ENCODE measurements at regions not wholly inside any gene's neighbourhood (a gene's known extent, or its start where the extent isn't known, plus 50 kb on each side); places are given as distances from the start of the nearest gene placed in this dataset.

- H4K20me1 ChIP-seq (ENCODE audit: insufficient read depth, low read length), result no peaks in the 10 kb centered on the region
- H2AFZ ChIP-seq (ENCODE audit: low read length), result no peak overlapping the region
- H3K9me3 ChIP-seq (ENCODE audit: low read length), result no peaks in the 10 kb centered on the region
- H3K79me2 ChIP-seq (ENCODE audit: insufficient read depth, low read length), result no peaks in the 10 kb centered on the region
- H3K9ac ChIP-seq (ENCODE audit: low read length), result no peak overlapping the region
- no peak overlapping the region for H3K4me3 ChIP-seq (ENCODE audit: low read depth, low read length, poor library complexity, severe bottlenecking)
- no peaks in the 10 kb centered on the region for H3K36me3 ChIP-seq (ENCODE audit: insufficient read depth, low read length)
- no peaks in the 10 kb centered on the region for H3K9me2 ChIP-seq (ENCODE audit: low read depth, low read length)
- no peaks in the 10 kb centered on the region for H3K4me1 ChIP-seq (ENCODE audit: insufficient read depth, low read length, severe bottlenecking)
- H3F3A ChIP-seq (ENCODE audit: insufficient read depth, low read length), result no peaks in the 10 kb centered on the region
- no peaks in the 10 kb centered on the region for H3K27me3 ChIP-seq (ENCODE audit: insufficient read depth, low read length)
- H3K27ac ChIP-seq (ENCODE audit: low read depth, low read length, poor library complexity, severe bottlenecking), result no peak overlapping the region
- no peak for TF ChIP-seq CTCF (IDR thresholded peaks at IDR 0.05; ENCODE audit: low read length)
- no peak for TF ChIP-seq EZH2 (IDR thresholded peaks at IDR 0.05; ENCODE audit: borderline replicate concordance, low read length)
- no peak overlapping the region for H3K4me2 ChIP-seq (ENCODE audit: low read length)
These were observed 1632.9 kb upstream of the PABPC4L start for GRCh38 chr4:135834471-135834870.

- no peak overlapping the region for H3K4me3 ChIP-seq (ENCODE audit: low read depth, low read length, poor library complexity, severe bottlenecking)
- H3F3A ChIP-seq (ENCODE audit: insufficient read depth, low read length), result no peaks in the 10 kb centered on the region
- H3K27ac ChIP-seq (ENCODE audit: low read depth, low read length, poor library complexity, severe bottlenecking), result no peak overlapping the region
- no peaks in the 10 kb centered on the region for H4K20me1 ChIP-seq (ENCODE audit: insufficient read depth, low read length)
- H3K9me2 ChIP-seq (ENCODE audit: low read depth, low read length), result no peaks in the 10 kb centered on the region
- H3K79me2 ChIP-seq (ENCODE audit: insufficient read depth, low read length), result no peaks in the 10 kb centered on the region
- no peak overlapping the region for H3K9ac ChIP-seq (ENCODE audit: low read length)
- H3K36me3 ChIP-seq (ENCODE audit: insufficient read depth, low read length), result no peaks in the 10 kb centered on the region
- TF ChIP-seq CTCF (IDR thresholded peaks at IDR 0.05; ENCODE audit: low read length), result no peak
- no peak for TF ChIP-seq EZH2 (IDR thresholded peaks at IDR 0.05; ENCODE audit: borderline replicate concordance, low read length)
- no peaks in the 10 kb centered on the region for H3K9me3 ChIP-seq (ENCODE audit: low read length)
- H3K27me3 ChIP-seq (ENCODE audit: insufficient read depth, low read length), result no peaks in the 10 kb centered on the region
- no peaks in the 10 kb centered on the region for H3K4me1 ChIP-seq (ENCODE audit: insufficient read depth, low read length, severe bottlenecking)
- no peak overlapping the region for H2AFZ ChIP-seq (ENCODE audit: low read length)
- no peak overlapping the region for H3K4me2 ChIP-seq (ENCODE audit: low read length)
These were observed 1631.9 kb upstream of the PABPC4L start for GRCh38 chr4:135833529-135833928.

GRCh38 chr4:135824759-135825296 lies 1623.2 kb upstream of the PABPC4L start:
- Histone ChIP-seq H3F3A (ENCODE audit: insufficient read depth, low read length) (no peaks in the 10 kb centered on the region), H3K27ac (ENCODE audit: low read depth, low read length, poor library complexity, severe bottlenecking) (no peak overlapping the region), H3K36me3 (ENCODE audit: insufficient read depth, low read length) (no peaks in the 10 kb centered on the region), H3K4me1 (ENCODE audit: insufficient read depth, low read length, severe bottlenecking) (no peaks in the 10 kb centered on the region), H3K9me2 (ENCODE audit: low read depth, low read length) (no peaks in the 10 kb centered on the region), H2AFZ (ENCODE audit: low read length) (no peak overlapping the region), H3K9me3 (ENCODE audit: low read length) (no peaks in the 10 kb centered on the region), H3K4me3 (ENCODE audit: low read depth, low read length, poor library complexity, severe bottlenecking) (no peak overlapping the region), H3K79me2 (ENCODE audit: insufficient read depth, low read length) (no peaks in the 10 kb centered on the region), H3K4me2 (ENCODE audit: low read length) (no peak overlapping the region), H3K9ac (ENCODE audit: low read length) (no peak overlapping the region), H4K20me1 (ENCODE audit: insufficient read depth, low read length) (no peaks in the 10 kb centered on the region), H3K27me3 (ENCODE audit: insufficient read depth, low read length) (no peaks in the 10 kb centered on the region)
- TF ChIP-seq EZH2 (IDR thresholded peaks at IDR 0.05; ENCODE audit: borderline replicate concordance, low read length), result no peak
- no peak for TF ChIP-seq CTCF (IDR thresholded peaks at IDR 0.05; ENCODE audit: low read length)

All from OCI-LY1 (cell line).